Stimulated activated naive CD8-positive, alpha-beta T cell treated with anti-CD3 and anti-CD28 coated beads, Interleukin-15, Interleukin-2, amounts not matched to agents 100 U/mL and 50 U/mL, for 24 hours (primary cell): ENCODE measurements at regions not wholly inside any gene's neighbourhood (a gene's known extent, or its start where the extent isn't known, plus 50 kb on each side); places are given as distances from the start of the nearest gene placed in this dataset.
"Not testable (repeated sequence)": the region's sequence is repeated elsewhere in the genome, so short reads cannot be mapped to it uniquely, and the experiment has no call there.

Experiments
- ATAC-seq: fragments of 150-1000 bp; cut with Tn5 transposase; one replicate; pipeline ENCODE4 v1.10.0; 2021
- DNase-seq: peaks from one replicate; pipeline ENCODE4 v3.0.0; 2021

DNA sequence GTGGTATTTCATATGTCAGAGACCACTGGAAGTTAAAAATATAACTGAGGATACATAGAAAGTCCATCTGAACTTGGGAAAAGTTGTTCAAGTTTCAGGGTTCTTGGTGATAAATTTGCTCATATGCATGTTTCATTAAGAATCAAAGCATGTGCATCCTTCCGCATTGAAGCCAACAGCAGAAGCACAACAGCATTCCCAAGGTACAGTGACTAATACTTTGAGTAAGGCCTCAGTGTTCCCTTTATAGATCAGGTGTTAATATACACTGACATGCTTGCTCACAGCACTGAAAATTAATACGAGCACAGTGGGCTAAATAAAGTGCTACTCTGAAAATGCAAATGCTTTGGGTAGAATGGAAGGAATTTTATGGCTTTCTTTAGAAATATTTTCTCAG is 691.1 kb downstream of the METTL15 start:
- no peak for ATAC-seq
- DNase-seq: no peak

DNA sequence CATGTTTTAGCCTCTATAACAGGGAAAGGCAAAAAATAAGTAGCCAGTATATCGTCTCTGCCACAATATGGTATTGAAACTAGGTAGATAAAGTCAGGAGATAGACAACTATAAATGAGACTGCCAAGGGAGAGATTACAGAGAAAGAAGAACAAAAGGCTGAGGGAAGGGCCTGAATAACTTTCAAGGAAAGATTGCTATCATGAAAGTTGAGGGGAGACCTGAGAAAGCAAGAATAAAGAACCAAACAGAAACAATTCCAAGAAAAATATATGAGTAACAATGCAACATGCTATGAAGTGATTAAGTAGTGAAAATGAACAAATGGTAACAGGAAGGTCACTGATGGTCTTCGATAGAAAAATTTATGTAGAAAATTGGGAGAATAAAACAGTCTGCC is 690.1 kb downstream of the METTL15 start:
- no peak for DNase-seq
- no peak for ATAC-seq

DNA sequence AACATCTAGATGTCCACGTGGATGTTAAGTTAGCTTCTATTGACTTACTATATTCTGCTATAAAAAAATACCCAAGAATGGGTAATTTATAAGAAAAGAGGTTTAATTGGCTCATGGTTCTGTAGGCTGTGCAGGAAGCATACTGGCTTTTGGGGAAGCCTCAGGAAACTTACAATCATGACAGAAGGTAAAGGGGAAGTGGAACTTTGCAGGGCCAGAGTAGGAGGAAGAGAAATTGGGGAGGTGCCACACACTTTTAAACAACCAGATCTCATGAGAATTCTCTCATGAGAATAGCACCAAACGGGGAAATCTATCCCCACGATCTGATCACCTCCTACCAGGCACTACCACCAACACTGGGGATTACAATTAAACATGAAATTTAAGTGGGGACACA is 689.3 kb downstream of the METTL15 start:
- DNase-seq (no peak), ATAC-seq (no peak)

DNA sequence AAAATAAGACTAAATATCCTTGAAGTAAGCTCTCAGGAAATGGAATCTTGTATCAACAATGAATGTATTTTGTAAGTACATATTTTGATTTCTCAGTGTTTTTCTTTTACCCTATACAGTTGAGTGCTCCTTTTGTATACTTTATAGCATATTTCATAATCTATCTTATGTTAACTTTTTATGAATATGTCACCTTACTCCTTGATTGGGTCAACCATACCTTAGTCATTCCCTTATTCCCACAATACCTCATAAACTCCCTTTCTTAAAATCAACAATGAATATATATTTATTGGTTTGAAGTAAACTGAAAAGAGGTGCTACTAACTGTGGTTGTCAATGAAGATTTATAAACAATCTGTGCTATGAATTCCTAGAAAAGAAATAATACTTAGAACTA is 686.2 kb downstream of the METTL15 start:
- ATAC-seq: no peak
- no peak for DNase-seq

DNA sequence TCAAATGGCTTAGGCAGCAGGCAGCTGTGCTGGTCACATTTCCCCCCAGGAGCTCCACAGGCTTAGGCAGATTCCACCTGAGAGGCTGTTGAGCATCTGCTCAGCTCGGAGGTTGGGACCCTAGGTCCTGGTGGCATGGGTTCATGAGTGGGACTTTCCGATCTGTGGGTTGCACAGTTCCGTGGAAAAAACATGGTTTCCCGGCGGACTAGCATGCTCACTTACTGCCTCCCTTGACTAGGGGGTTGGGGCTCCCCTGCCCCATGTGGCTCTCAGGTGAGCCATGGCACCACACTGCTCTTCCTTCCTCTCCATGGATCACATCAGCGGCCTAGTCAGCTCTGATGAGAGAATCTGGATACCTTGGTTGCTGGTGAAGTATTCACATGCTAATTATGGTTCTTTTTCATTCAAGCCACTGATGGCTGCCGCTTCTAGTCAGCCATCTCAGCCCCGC is 685.1 kb downstream of the METTL15 start:
- ATAC-seq: no peak
- no peak for DNase-seq

DNA sequence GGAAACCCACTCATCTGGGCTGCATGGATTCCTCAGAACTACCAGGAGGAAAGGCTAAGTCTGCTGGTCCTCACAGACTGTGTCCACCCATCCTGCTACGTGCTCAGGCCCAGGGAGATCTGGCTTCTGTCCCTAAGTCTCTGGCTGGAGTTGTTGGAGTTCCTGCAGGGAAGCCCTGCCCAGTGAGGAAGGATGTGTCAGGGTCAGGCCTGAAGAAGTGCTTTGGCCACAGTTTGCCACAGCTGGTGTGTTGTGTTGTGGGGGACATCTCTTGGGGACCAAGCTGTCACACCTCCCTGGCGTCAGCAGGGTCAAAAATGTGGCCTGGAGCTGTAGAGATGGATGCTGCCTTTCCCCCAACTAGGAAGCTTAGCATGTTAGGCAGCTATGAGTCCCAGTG is 684.7 kb downstream of the METTL15 start:
- no peak for DNase-seq
- ATAC-seq: no peak

- not testable (repeated sequence) for DNase-seq, ATAC-seq
These were observed 679.7 kb downstream of the METTL15 start for GRCh38 chr11:28787897-28788296.

- DNase-seq (no peak), ATAC-seq (no peak)
These were observed 668.9 kb downstream of the METTL15 start for GRCh38 chr11:28777126-28777525.

DNA sequence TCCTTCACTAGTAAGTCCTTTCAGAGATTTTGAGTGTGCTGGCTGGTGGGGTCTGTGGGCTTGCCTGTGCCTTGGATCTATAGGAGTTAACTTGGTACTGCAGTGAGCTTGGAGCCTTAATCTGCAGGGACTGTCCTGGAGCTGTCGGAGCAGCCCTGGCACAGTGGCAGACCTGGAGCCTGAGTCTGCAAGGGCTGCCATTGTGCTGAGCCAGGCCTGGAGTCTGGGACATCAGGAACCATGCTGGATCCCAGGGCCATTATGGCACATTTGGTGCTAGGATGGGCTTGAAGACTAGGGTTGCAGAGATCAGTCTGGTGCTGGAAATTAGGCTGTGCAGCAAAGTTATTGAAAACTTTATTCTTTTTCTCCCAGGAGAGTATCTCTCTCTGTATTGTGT is 665.4 kb downstream of the METTL15 start:
- no peak for ATAC-seq
- DNase-seq: no peak

DNA sequence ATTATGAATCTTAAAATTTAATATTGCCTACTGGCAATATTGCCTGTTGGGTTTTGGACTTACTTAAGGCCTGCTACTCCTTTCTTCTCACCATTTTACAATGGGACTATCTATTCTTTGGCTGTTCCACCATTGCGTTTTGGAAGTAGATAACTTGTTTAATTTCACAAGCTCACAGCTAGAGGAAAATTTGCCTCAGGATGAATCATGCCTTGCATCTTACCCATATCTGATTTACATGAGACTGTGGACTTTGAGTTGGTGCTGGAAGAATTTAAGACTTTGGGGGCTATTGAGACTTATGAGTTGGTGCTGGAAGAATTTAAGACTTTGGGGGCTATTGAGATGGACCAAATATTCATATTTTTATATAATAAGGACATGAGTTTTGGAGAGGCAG is 662.6 kb downstream of the METTL15 start:
- DNase-seq: no peak
- ATAC-seq: no peak

DNA sequence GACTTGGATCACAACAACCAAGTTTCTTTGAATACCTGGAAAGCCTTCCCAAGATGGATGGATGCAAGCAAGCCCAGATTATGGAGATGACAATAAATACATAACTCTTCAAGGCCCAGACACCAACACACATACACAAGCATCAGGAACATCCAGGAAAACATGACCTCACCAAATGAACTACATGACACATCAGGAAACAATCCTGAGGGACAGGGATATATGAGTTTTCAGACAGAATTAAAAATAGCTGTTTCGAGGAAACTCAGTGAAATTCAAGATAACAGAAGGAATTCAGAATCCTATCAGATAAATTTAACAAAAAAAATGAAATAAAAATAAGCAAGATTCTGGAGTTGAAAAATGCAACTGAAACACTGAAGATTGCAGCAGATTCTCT is 659.4 kb downstream of the METTL15 start:
- ATAC-seq: no peak
- no peak for DNase-seq

- DNase-seq (no peak), ATAC-seq (no peak)
These were observed 655.7 kb downstream of the METTL15 start for GRCh38 chr11:28763876-28764275.

DNA sequence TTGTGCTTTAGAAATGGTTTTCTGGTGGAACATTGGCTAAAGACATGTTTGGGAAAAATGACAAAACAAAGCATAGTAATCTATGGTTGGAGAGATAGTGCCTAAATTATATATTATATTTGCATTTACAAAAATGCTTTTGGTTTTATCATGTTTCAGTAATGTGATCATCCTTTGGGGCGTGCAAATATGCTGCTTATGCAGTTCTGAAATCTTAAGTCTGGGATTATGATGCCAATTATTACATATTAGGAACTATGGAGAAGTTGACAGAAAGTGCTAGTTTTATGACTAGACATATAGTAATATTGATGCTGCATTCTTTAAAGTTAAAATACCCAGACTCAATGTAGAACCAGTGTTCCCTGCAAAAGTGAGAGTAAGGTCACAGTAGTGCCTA is 655.0 kb downstream of the METTL15 start:
- ATAC-seq (no peak), DNase-seq (no peak)

DNA sequence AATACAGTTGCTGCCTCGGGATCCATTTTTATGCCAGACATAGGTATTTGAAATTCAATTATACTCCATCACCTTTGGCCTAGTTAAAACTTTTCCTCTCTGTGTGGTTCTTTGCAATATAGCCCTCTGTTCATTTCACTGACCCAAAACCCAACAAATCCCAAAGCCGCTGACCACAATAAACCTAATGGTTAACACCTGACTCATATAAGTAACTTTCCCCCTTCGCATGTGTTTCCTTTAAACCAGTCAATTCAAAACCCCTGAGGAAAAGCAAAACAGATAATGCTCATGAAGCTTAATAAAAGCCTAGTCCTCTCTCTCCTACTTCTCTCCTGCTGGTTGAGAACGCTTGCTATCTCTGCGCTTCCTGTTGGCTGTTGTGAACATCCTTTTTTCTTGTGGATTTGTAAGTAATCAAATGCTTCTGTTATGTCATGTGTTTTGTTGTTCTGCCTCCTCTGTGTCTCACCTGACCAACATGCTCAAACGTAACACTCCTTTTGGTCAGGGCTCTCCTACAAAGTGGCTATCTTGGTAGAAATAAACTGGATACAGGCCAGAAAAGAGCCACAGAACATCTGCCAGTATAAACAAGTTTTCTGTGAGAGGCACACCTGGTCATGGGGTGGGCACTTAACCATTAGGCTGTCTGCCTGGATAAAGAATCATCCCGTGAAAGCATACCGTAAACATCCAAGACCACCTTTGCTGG is 652.6 kb downstream of the METTL15 start:
- ATAC-seq (no peak), DNase-seq (no peak)

DNA sequence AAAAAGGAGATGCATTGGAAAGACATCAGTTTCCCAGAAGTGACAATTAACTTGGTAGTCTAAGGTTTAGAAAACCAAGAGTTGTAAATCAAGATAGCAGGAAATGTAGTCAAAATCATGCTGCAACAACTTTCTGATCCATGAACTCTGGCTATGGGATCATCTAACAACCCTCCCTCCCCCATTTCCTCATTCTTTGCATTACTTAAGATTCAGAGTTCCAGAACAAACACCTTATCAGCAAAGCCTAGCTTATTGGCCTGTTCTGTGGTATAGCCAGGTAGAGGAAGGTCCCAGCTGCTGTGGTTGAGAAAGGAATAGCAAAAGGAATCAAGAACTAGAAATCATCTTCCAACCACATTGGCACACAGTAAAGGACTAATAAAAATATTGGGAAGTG is 651.1 kb downstream of the METTL15 start:
- DNase-seq (no peak), ATAC-seq (no peak)

DNA sequence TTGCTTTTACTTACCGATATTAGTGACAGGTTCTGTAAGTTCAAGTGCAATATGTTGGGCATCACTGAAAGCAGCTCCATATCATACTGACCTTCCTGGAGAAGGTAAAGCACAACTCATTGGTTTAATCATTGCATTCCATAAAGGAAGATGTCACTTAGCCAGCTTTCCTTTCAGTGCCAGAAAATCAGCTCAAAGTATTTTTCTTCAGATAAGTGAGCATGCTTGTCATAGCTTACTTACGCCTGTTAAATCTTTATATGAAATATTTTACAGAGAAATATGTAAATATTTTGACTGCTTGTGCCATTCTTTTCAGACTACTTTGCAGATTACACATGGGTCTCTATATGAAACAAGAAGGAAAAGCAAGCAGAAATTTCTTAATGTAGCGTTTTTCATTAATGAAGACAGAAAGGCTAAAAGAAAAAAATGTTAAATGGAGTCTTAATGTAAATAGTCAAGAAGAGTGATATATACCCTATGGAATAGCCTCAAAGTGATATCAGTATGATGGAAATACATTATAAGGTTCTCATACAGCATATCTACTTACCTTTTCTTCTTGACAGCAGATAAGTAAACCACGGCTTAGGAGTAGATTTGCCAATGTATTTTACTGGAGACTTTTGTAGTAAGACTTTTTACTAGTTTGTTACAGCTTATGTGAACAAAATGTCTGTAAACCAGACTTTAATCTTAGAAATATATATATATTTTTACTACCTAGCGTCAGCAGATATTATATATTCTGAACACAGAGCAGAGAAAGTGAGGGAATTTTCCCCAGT is 649.7 kb downstream of the METTL15 start:
- no peak for ATAC-seq
- no peak for DNase-seq

DNA sequence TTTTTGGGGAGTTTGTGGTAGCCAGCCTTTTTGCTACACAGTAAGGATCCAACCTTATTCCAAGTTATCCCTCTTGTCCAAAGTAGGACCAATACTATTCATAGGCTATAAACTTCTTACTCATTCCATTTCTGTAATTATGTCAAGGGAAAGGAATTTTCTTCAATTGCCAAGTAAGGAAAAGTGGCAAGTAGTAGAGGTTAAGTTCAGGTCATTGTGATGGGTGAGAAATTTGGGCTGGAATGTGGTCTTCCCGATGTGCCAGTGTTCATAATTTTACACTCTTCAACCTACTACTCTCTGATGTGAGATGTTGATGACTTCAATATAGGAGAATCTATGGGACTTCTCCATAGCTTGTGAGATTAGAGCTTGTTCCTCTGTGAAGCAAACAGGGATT is 648.8 kb downstream of the METTL15 start:
- ATAC-seq (no peak), DNase-seq (no peak)

DNA sequence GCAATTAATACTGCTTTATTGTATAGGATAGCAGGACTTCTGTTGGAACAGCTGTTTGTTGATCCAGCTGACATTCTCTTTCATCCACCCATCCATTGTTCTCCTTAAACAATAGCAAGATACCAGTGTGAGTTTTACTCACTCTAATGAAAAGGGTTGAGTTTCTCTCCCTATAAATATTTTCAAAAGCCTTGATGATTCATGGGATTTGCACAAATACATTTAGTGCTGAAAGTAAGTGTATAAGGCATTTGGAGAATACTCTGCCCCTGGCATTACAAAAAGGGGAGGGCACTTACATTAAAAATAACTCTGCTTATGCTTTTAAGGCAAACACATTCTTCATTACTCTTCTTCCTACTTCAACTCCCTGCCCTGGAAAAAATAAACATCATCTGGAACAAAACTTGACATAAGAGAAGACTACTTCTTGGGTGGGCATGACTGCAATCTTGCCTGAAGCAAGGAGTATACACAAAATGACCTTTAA is 634.9 kb downstream of the METTL15 start:
- DNase-seq (no peak), ATAC-seq (no peak)

- no peak for ATAC-seq
- DNase-seq: no peak
These were observed 631.5 kb downstream of the METTL15 start for GRCh38 chr11:28739489-28740280.

- ATAC-seq (no peak), DNase-seq (no peak)
These were observed 630.4 kb downstream of the METTL15 start for GRCh38 chr11:28738549-28738948.

DNA sequence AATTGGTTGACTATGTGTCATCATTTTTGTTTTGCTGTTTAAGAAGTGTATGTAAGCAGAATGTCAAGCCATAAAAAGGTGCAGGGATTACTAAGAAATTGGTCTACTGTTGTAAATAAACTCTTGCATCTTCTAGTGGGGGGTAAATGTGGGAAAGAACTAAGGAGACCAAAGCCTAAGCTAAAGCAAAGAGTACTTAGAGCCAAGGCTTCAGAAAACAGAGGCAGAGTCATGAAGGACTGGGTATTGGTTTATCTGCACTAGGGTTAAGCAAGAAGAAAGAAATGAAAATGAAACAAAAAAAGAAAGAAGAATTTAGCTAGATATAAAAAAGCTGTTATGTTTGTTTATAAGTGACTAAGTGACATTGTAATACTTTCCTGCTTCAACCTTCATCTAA is 628.1 kb downstream of the METTL15 start:
- no peak for DNase-seq
- ATAC-seq: no peak

DNA sequence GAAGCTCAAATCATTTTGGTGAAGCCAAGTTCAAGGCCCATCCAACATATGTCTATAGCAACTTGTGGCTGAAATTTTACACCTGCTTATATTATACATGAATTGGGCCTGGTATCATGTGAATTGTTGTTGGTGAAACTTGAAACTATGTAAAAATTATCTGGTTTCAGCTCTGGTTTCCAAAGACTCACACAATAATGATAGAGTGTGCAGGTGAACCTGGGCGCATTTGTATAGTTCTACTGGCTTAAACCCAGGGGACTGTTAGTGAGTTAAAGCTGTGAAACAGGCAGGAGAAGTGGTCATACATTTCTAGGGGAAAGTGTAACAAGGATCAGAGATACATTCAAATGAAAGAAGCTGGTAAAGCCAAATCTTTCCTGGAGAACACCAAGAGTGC is 627.3 kb downstream of the METTL15 start:
- no peak for DNase-seq
- ATAC-seq: no peak

- no peak for DNase-seq
- no peak for ATAC-seq
These were observed 622.7 kb downstream of the METTL15 start for GRCh38 chr11:28730889-28731288.
